HG02943 (cell line): ENCODE measurements at regions not wholly inside any gene's neighbourhood (a gene's known extent, or its start where the extent isn't known, plus 50 kb on each side); places are given as distances from the start of the nearest gene placed in this dataset.

Experiments
- ATAC-seq: cut with Tn5 transposase; IDR thresholded peaks from one replicate; pipeline ENCODE4 v1.9.1; 2021; ENCODE audit warnings: mild to moderate bottlenecking, low read depth, moderate library complexity; ENCODE audit not compliant: unreplicated experiment

GRCh38 chr3:159818399-159818798 lies 170.2 kb upstream of the IL12A start:
- ATAC-seq, result no peak

- no peak for ATAC-seq
These were observed 169.6 kb upstream of the IL12A start for GRCh38 chr3:159818997-159819500.

GRCh38 chr3:159819676-159820075 lies 169.0 kb upstream of the IL12A start:
- no peak for ATAC-seq

GRCh38 chr3:159821110-159821509 lies 167.5 kb upstream of the IL12A start:
- no peak for ATAC-seq

GRCh38 chr3:159821736-159822135 lies 166.9 kb upstream of the IL12A start:
- no peak for ATAC-seq

- no peak for ATAC-seq
These were observed 164.9 kb upstream of the IL12A start for GRCh38 chr3:159823780-159824179.

GRCh38 chr3:159824333-159824732 lies 164.3 kb upstream of the IL12A start:
- no peak for ATAC-seq

- ATAC-seq, result no peak
These were observed 163.3 kb upstream of the IL12A start for GRCh38 chr3:159825216-159825854.

- peak; percentile 44 for ATAC-seq
These were observed 160.1 kb upstream of the IL12A start for GRCh38 chr3:159828542-159828943.

GRCh38 chr3:159829056-159829455 lies 159.6 kb upstream of the IL12A start:
- no peak for ATAC-seq

GRCh38 chr3:159829539-159830227 lies 159.0 kb upstream of the IL12A start:
- ATAC-seq, result no peak

- ATAC-seq, result no peak
These were observed 158.0 kb upstream of the IL12A start for GRCh38 chr3:159830523-159831154.

- no peak for ATAC-seq
These were observed 157.2 kb upstream of the IL12A start for GRCh38 chr3:159831466-159831865.

- ATAC-seq, result peak; percentile 95
These were observed 156.6 kb upstream of the IL12A start for GRCh38 chr3:159832024-159832423.

GRCh38 chr3:159835126-159835525 lies 153.5 kb upstream of the IL12A start:
- no peak for ATAC-seq

- ATAC-seq, result no peak
These were observed 150.9 kb upstream of the IL12A start for GRCh38 chr3:159837725-159838124.

GRCh38 chr3:159838938-159839337 lies 149.7 kb upstream of the IL12A start:
- ATAC-seq, result no peak

GRCh38 chr3:159839561-159840379 lies 148.9 kb upstream of the IL12A start, which contains the start of gene SCHIP1:
Gene SCHIP1, plus strand, starts transcription at chr3:159839861.
- ATAC-seq, result no peak

GRCh38 chr3:159840703-159841299 lies 147.8 kb upstream of the IL12A start:
- ATAC-seq, result no peak

GRCh38 chr3:159841766-159842165 lies 146.9 kb upstream of the IL12A start:
- ATAC-seq, result no peak
